ENCODE measurements at regions not wholly inside any gene's neighbourhood (a gene's known extent, or its start where the extent isn't known, plus 50 kb on each side); places are given as distances from the start of the nearest gene placed in this dataset.
A peak's percentile ranks its signal among the peaks of the same experiment; 100 is the strongest.

- no peak for DNase-seq
Measured at GRCh38 chr18:64288432-64288831, 139.5 kb upstream of the LINC00305 start.

GRCh38 chr18:64287926-64288325, 139.0 kb upstream of the LINC00305 start:
- DNase-seq: no peak

DNA sequence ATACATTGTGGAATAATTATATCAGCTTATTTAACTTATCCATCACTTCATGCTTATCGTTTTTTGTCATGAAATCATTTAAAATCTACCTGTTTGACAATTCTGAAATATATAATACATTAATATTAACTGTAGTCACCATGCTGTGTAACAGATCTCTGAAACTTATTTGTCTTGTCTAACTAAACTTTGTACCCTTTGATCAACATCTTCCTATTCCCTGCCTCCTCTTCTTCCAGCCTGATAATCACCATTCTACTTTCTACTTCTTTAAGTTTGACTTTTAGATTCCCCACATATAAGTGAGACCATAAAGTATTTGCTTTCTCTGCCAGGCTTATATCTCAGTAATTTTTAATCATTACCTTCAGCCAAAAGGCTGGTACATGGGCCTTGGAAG, 134.2 kb upstream of the LINC00305 start:
- DNase-seq: no peak

DNA sequence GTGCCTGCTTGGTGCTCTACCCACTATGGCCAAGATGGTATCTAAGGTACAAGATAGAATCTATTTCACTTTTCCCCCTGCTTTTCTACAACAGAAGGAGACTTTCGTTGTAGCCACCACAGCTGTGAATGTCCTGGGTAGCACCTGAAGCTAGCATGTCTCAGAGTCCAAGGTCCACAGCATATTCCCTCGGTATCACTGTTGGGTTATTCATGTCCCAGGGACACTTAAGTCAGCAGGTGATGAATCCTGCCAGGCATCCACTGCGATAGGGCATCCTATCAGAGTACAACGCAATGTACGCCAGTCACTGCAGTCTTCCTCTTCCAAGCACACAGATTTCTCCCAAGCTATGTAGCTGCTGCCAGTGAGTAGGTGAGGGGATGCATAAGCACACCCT, 129.1 kb upstream of the LINC00305 start:
- no peak for DNase-seq

GRCh38 chr18:64276311-64277090, 127.6 kb upstream of the LINC00305 start:
- DNase-seq: peak; percentile 22

- DNase-seq: no peak
Measured at GRCh38 chr18:64275593-64276300, 126.9 kb upstream of the LINC00305 start.

GRCh38 chr18:64273724-64274123, 124.8 kb upstream of the LINC00305 start:
- DNase-seq: no peak

GRCh38 chr18:64271975-64272659, 123.2 kb upstream of the LINC00305 start:
- DNase-seq: no peak

DNA sequence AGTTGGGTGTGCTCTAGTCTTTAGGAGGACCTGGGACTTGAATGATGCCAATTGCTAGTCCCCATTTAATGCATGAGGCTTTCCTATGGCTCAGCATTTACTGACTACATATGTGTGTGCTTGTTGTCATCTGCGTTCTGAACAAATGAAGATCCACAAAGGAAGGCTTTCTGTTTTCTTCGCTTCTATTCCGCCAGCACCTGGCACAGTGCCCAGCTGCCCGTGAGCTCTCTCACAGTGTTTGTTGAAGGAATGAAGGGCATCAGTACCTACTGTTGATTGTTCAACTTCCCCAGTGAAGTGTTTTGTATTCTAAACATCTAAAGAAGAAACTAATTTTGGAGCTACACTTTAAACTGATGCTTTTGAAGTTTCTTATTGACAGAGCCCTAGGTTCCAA, 122.4 kb upstream of the LINC00305 start:
- DNase-seq: no peak

GRCh38 chr18:64270608-64271007, 121.7 kb upstream of the LINC00305 start:
- DNase-seq: no peak

DNA sequence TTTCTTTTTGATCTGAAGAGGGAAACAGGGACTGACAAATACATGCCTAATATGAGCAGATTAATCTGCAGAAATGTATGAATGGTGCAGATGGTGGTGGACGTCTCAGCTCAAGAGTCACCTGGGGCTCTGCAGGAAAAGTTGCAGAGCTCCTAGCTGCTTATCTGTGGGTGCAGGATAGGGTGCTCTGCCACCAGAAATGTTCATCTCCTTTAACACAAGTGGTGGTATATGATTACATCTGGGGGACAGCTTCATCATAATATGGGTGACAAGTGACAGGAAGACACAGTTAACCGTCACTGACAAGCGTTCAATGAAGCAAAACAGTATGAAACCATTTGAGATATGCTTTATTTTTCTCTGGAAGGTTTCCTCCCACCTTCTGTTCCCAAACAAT, 121.2 kb upstream of the LINC00305 start:
- no peak for DNase-seq

- DNase-seq: no peak
Measured at GRCh38 chr18:64264171-64264570, 115.3 kb upstream of the LINC00305 start.

GRCh38 chr18:64260810-64261209, 111.9 kb upstream of the LINC00305 start:
- DNase-seq: no peak

- DNase-seq: no peak
Measured at GRCh38 chr18:64259871-64260270, 111.0 kb upstream of the LINC00305 start.

DNA sequence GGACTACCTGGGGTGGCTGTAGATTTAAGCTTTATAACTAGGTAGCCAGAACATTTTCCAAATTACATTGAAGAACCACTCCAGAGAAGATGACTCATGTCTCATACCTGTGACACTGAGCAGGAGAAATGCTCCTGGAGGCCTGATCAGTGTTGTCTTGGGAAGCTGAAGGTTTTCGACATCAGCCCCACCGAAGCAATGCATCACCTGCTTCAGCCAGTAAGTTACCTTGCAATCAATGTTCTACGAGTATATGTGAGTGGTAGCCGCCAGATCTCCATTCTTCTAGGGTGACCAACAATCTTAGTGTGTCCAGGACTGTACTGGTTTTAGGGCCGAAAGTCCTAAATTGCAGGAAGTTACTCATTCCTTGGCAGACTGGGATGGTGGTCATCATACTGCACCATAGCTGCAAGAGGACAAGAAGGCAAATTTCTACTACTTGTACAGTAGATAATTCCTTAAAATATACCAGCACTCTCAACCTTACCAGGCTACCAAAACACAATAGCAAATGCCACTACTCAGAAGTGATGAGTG, 109.3 kb upstream of the LINC00305 start:
- no peak for DNase-seq

- no peak for DNase-seq
Measured at GRCh38 chr18:64254399-64255093, 105.7 kb upstream of the LINC00305 start.

DNA sequence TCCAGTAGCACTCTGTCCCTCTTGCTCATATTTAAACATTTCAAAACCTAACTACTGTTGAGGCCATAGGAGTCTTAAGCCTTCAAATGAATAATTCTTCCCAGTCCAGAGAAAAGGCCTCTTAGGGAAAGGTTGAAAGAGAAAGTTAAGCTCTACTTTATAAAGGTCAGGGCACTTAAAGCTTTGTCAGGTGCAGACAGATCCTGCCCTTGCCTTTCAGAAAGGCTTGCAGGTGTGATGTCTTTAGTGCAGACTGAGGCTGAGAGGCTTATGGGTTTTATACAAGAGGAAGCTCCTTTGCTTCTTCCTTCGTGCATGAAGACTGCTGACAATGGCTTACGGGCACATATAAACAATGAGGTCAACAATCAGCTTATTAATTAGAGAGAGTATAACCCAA, 105.0 kb upstream of the LINC00305 start:
- no peak for DNase-seq

DNA sequence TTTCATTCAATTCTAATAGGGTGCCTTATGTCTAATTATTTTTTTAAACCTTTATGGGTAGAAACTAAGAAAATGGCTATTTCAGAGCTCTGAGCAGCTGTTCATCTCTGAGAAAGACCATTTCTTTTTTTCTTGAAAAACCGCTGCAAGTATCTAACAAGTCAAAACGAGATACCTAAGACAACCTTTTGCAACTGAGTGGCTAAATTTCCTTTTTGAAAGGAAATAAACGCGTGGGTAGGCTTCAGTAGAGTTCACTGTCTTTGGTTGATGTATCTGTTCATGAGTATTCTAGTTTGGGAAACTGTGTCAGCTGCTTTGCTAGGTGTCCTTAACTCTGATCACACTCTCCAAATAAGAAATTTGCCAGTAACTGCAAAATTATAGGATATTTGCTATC, 104.3 kb upstream of the LINC00305 start:
- DNase-seq: no peak

GRCh38 chr18:64248836-64249235, 99.9 kb upstream of the LINC00305 start:
- DNase-seq: no peak

- DNase-seq: peak; percentile 10
Measured at GRCh38 chr18:64245126-64245861, 96.4 kb upstream of the LINC00305 start.

GRCh38 chr18:64244571-64244970, 95.7 kb upstream of the LINC00305 start:
- DNase-seq: no peak

DNA sequence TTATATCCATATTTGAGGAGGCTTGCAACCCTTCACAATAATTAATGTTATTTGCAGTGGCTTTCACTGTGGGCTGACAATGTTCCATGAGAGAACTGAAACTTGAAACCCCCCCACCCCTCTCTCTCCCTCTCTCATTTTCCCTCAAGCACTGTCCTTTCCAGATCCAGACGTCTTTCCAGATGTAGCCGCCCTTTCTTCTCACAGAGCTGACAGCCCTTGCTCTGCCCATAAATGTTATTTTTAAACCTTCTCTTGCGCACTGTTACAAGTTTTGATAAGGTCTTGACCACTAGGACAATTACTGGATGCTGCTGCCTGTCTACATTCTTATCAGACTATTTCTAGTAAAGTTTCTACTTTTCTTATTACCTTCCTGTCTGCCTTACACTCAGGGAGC, 91.4 kb upstream of the LINC00305 start:
- no peak for DNase-seq
